HG03196 (cell line): ENCODE measurements at regions not wholly inside any gene's neighbourhood (a gene's known extent, or its start where the extent isn't known, plus 50 kb on each side); places are given as distances from the start of the nearest gene placed in this dataset.

ENCODE experiments used
- ATAC-seq: cut with Tn5 transposase; IDR thresholded peaks from one replicate; pipeline ENCODE4 v1.9.1; 2021; ENCODE audit not compliant: unreplicated experiment

GRCh38 chr21:34022627-34023335 is 50.6 kb upstream of the MRPS6 start:
- no peak for ATAC-seq

- no peak for ATAC-seq
Observed at GRCh38 chr21:34021726-34022125, 51.7 kb upstream of the MRPS6 start.

- no peak for ATAC-seq
Observed at GRCh38 chr21:34020983-34021553, 52.3 kb upstream of the MRPS6 start.

GRCh38 chr21:34020005-34020847 is 53.2 kb upstream of the MRPS6 start:
- ATAC-seq = peak; percentile 41

GRCh38 chr21:34019402-34019801 is 54.0 kb upstream of the MRPS6 start:
- no peak for ATAC-seq

- ATAC-seq = no peak
Observed at GRCh38 chr21:34018910-34019309, 54.5 kb upstream of the MRPS6 start.

GRCh38 chr21:34018185-34018584 is 55.2 kb upstream of the MRPS6 start:
- no peak for ATAC-seq

GRCh38 chr21:34017039-34017961 is 56.1 kb upstream of the MRPS6 start:
- ATAC-seq = no peak

GRCh38 chr21:34012640-34013039 is 60.7 kb upstream of the MRPS6 start:
- no peak for ATAC-seq

GRCh38 chr21:34011660-34012059 is 61.7 kb upstream of the MRPS6 start:
- ATAC-seq = no peak

- no peak for ATAC-seq
Observed at GRCh38 chr21:34009193-34009592, 64.2 kb upstream of the MRPS6 start.

GRCh38 chr21:34008618-34009017 is 64.8 kb upstream of the MRPS6 start:
- no peak for ATAC-seq

GRCh38 chr21:34006611-34007168 is 66.7 kb upstream of the MRPS6 start:
- no peak for ATAC-seq

- ATAC-seq = no peak
Observed at GRCh38 chr21:34004974-34005373, 68.4 kb upstream of the MRPS6 start.

- ATAC-seq = no peak
Observed at GRCh38 chr21:34004013-34004938, 69.1 kb upstream of the MRPS6 start.

GRCh38 chr21:34003428-34003827 is 70.0 kb upstream of the MRPS6 start:
- ATAC-seq = no peak

- no peak for ATAC-seq
Observed at GRCh38 chr21:34000375-34000774, 73.0 kb upstream of the MRPS6 start.

GRCh38 chr21:33998809-33999208 is 74.6 kb upstream of the MRPS6 start:
- no peak for ATAC-seq

GRCh38 chr21:33998402-33998801 is 75.0 kb upstream of the MRPS6 start:
- no peak for ATAC-seq

GRCh38 chr21:33997436-33997835 is 75.9 kb upstream of the MRPS6 start:
- ATAC-seq = no peak
